Activated CD4-positive, alpha-beta T cell treated with anti-CD3 and anti-CD28 coated beads for 24 hours (primary cell): ENCODE measurements at regions not wholly inside any gene's neighbourhood (a gene's known extent, or its start where the extent isn't known, plus 50 kb on each side); places are given as distances from the start of the nearest gene placed in this dataset.

ENCODE experiments used
- DNase-seq, 2 donors: peaks; one replicate each; pipeline ENCODE4 v3.0.0-alpha.2; 2020; ENCODE audit warnings: low read depth in 2 of 2

GRCh38 chr3:14590569-14590968, 50.4 kb upstream of the GRIP2 start:
- no peak for DNase-seq

GRCh38 chr3:14592390-14592789, 52.2 kb upstream of the GRIP2 start:
- no peak for DNase-seq

DNA sequence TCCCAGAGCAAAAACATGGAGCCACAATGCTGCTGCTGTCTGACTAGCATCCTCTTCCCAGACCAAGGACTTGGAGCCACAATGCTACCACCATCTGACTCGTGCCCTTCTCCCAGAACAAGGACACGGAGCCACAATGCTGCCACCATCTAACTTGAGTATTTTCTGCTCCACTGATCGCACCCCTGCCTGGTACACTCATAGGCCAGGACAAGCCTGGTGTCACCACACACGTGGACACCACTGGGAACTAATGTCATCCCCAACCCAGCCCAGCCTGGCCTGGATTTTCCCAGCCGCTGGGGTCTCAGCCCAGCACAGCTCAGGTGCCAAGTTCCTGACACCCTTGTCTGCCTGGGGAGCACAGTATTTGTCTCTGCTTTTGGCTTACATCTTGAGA, 52.7 kb upstream of the GRIP2 start:
- DNase-seq: no peak

- no peak for DNase-seq
Observed at GRCh38 chr3:14594234-14594633, 54.1 kb upstream of the GRIP2 start.

- DNase-seq: no peak
Observed at GRCh38 chr3:14595561-14595960, 55.4 kb upstream of the GRIP2 start.

DNA sequence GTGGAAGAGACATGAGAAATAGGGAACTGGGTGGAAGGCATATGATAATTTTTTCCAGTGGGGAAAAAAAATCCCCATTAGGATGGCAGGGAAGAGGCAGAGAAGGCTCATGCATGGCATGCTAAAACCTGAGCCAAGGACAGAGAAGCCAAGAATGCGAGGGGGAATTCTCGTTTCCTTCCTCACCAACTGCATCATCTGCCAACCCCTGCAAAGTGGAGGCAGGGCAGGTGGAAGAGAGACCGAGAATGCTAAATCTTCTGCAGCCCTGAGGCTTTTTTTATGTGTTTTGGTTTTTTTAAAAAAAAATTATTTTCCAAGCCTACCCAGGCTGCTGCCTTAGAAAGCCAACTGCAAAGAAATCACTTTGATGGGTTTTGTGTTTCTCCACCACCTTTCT, 54.3 kb upstream of the CCDC174 start:
- no peak for DNase-seq

DNA sequence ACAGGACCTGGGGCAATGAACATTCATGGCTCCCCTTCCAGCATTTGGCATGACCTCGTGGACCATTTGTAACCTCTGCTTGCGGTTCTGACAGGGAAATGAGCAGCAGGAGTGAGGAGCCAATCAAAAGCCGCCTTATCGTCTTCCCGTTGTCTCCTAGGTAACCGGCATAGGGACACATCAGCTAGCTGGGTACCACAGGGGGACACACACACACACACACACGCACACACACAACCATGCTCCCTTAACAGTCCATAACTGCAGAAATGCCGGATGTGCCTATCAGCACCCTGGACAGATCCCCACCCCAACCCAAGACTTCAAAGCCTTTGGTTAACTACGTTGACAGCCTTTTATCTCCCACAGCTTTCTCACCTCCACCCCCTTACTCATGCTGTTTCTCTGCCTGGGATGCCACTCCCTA, 53.4 kb upstream of the CCDC174 start:
- peak; percentile 29 to 34 for DNase-seq

GRCh38 chr3:14599488-14599887, 52.1 kb upstream of the CCDC174 start:
- no peak for DNase-seq

- DNase-seq: no peak
Observed at GRCh38 chr3:14600075-14600474, 51.5 kb upstream of the CCDC174 start.

- no peak for DNase-seq
Observed at GRCh38 chr3:14600856-14601610, 50.5 kb upstream of the CCDC174 start.

- DNase-seq: no peak
Observed at GRCh38 chr3:14601692-14602005, 49.9 kb upstream of the CCDC174 start.
